ENCODE measurements at regions not wholly inside any gene's neighbourhood (a gene's known extent, or its start where the extent isn't known, plus 50 kb on each side); places are given as distances from the start of the nearest gene placed in this dataset.

- whole genome bisulfite sequencing = 80% methylated on average over 6 of the region's 6 CpGs
- Histone ChIP-seq H3K4me3 (ENCODE audit: low read depth, low read length) (no peak overlapping the region), H3K4me1 (ENCODE audit: insufficient read depth) (no peaks in the 10 kb centered on the region), H3K36me3 (ENCODE audit: insufficient read depth) (no peaks in the 10 kb centered on the region), H3K27ac (ENCODE audit: low read depth) (no peak overlapping the region)
- DNase-seq (ENCODE audit: extremely low spot score) = no peak
Measured at GRCh38 chr5:165134155-165134554, 1628.7 kb downstream of the MAT2B start.

- 72% methylated on average over 1 of the region's 1 CpG for WGBS
- Histone ChIP-seq H3K4me1 (ENCODE audit: insufficient read depth) (no peaks in the 10 kb centered on the region), H3K27ac (ENCODE audit: low read depth) (no peak overlapping the region), H3K4me3 (ENCODE audit: low read depth, low read length) (no peak overlapping the region), H3K36me3 (ENCODE audit: insufficient read depth) (no peaks in the 10 kb centered on the region)
- DNase-seq (ENCODE audit: extremely low spot score) = no peak
Measured at GRCh38 chr5:165135565-165135964, 1630.1 kb downstream of the MAT2B start.

GRCh38 chr5:165137701-165138100 lies 1632.3 kb downstream of the MAT2B start:
- 42% methylated on average over 2 of the region's 2 CpGs for WGBS
- Histone ChIP-seq H3K4me3 (ENCODE audit: low read depth, low read length) (no peak overlapping the region), H3K36me3 (ENCODE audit: insufficient read depth) (no peaks in the 10 kb centered on the region), H3K4me1 (ENCODE audit: insufficient read depth) (no peaks in the 10 kb centered on the region), H3K27ac (ENCODE audit: low read depth) (no peak overlapping the region)
- DNase-seq (ENCODE audit: extremely low spot score) = no peak

DNA sequence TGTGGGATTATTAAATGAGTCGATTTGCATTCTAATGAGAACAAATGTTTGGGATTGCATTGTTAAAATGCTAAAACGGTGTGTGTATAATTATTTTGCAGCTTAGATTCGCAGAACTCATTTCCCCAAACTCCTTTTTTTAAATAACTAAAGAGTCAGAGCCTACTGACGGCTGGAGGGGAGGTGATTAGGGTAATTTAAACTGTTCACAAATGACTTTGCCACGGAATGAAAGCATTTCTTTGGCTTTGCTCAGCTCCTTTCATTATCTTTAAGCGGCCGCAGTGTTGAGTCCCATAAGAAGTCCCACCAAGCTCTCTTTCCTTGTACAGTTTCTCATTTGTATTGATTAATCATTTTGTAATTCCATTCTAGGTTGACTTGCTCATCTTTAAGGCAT lies 1632.8 kb downstream of the MAT2B start:
- WGBS = 42% methylated on average over 7 of the region's 7 CpGs
- Histone ChIP-seq H3K36me3 (ENCODE audit: insufficient read depth) (no peaks in the 10 kb centered on the region), H3K4me1 (ENCODE audit: insufficient read depth) (no peaks in the 10 kb centered on the region), H3K27ac (ENCODE audit: low read depth) (no peak overlapping the region), H3K4me3 (ENCODE audit: low read depth, low read length) (no peak overlapping the region)
- no peak for DNase-seq (ENCODE audit: extremely low spot score)

DNA sequence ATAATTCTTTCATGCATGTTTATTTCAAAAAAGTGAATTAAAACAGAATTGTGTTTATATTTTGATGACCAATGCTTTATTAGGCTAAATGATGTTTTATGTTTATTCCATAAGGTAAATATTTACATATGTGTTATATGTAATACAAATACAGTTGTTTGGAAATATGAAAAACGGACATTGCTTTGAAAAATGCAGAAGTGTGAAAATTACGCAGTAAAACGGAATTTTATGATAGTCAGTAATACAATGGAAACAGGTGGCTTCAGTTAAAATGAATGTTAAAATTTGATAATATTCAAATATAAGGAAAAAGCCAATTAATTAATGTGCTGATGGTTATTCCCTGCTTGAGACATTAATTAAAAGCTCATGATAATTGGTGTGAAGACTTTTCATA lies 1633.8 kb downstream of the MAT2B start:
- Histone ChIP-seq H3K36me3 (ENCODE audit: insufficient read depth) (no peaks in the 10 kb centered on the region), H3K4me3 (ENCODE audit: low read depth, low read length) (no peak overlapping the region), H3K27ac (ENCODE audit: low read depth) (no peak overlapping the region), H3K4me1 (ENCODE audit: insufficient read depth) (no peaks in the 10 kb centered on the region)
- DNase-seq (ENCODE audit: extremely low spot score) = no peak
- WGBS = 78% methylated on average over 3 of the region's 3 CpGs

DNA sequence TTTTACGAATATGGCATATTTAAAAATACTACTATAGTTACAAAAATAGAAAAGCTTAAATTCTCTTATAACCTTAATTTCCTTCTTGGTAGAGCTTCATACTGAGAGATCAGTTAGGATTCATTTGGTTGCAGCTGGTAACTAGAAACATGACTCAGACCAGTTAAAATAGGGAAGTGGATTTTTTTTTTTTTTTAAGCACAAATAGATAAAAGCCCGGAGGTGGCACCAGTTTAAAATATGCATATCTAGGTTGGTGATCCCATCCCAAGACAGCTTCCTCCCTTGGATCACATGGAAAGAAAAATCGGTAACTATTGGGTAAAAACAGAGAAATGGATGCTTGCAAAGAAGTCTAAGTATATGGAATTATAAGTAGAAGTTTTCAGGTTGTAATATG lies 1634.3 kb downstream of the MAT2B start:
- DNase-seq (ENCODE audit: extremely low spot score) = no peak
- H3K4me1 ChIP-seq (ENCODE audit: insufficient read depth) = no peaks in the 10 kb centered on the region
- WGBS = 69% methylated on average over 3 of the region's 3 CpGs
- H3K4me3 ChIP-seq (ENCODE audit: low read depth, low read length) = no peak overlapping the region
- no peaks in the 10 kb centered on the region for H3K36me3 ChIP-seq (ENCODE audit: insufficient read depth)
- no peak overlapping the region for H3K27ac ChIP-seq (ENCODE audit: low read depth)

- Histone ChIP-seq H3K4me3 (ENCODE audit: low read depth, low read length) (no peak overlapping the region), H3K36me3 (ENCODE audit: insufficient read depth) (no peaks in the 10 kb centered on the region), H3K4me1 (ENCODE audit: insufficient read depth) (no peaks in the 10 kb centered on the region), H3K27ac (ENCODE audit: low read depth) (no peak overlapping the region)
- WGBS = 38% methylated on average over 4 of the region's 4 CpGs
- DNase-seq (ENCODE audit: extremely low spot score) = no peak
Measured at GRCh38 chr5:165143741-165144140, 1638.3 kb downstream of the MAT2B start.

- 71% methylated on average over 1 of the region's 1 CpG for WGBS
- no peak overlapping the region for H3K4me3 ChIP-seq (ENCODE audit: low read depth, low read length)
- H3K4me1 ChIP-seq (ENCODE audit: insufficient read depth) = no peaks in the 10 kb centered on the region
- no peak for DNase-seq (ENCODE audit: extremely low spot score)
- no peaks in the 10 kb centered on the region for H3K36me3 ChIP-seq (ENCODE audit: insufficient read depth)
- no peak overlapping the region for H3K27ac ChIP-seq (ENCODE audit: low read depth)
Measured at GRCh38 chr5:165149431-165149830, 1644.0 kb downstream of the MAT2B start.

DNA sequence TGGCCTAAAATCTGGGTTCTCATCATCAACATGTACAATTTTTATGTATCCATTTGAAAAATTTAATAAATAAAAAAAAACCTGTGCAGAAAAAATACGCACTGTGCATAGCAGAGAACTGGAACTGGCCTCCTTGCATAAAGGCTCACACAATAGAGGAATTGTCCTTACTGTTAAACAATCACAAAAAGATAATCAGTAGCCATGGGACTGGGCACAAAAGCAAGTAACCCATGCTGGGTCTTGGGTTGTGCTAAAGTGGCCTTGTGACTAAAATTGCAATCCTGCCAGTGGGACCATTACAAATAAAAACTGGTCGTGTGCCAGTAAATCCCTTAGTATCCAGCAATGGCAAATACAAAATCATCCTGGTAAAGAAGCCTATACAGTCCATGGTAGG lies 1646.6 kb downstream of the MAT2B start:
- 87% methylated on average over 2 of the region's 2 CpGs for WGBS
- Histone ChIP-seq H3K36me3 (ENCODE audit: insufficient read depth) (no peaks in the 10 kb centered on the region), H3K4me3 (ENCODE audit: low read depth, low read length) (no peak overlapping the region), H3K27ac (ENCODE audit: low read depth) (no peak overlapping the region), H3K4me1 (ENCODE audit: insufficient read depth) (no peaks in the 10 kb centered on the region)
- DNase-seq (ENCODE audit: extremely low spot score) = no peak

DNA sequence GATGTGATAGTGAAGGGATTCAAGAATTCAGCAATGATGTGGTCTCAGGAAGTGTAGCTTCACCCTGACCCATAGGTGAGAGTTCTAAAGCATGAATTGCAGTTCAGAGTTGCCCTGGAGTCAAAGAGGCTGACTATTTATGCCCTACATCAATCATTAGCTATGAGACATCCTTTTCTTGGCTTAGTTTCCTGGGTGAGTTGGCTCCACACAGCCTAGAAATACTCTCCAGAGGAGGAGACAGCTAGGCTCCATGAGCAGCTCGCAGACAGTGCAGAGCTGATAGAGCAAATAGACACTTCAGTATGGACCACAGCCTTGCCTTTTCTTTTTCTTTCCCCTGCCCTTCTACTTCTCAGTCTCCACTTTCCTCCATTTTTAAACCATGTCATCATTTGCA lies 1651.8 kb downstream of the MAT2B start:
- Histone ChIP-seq H3K4me1 (ENCODE audit: insufficient read depth) (no peaks in the 10 kb centered on the region), H3K36me3 (ENCODE audit: insufficient read depth) (no peaks in the 10 kb centered on the region), H3K4me3 (ENCODE audit: low read depth, low read length) (no peak overlapping the region), H3K27ac (ENCODE audit: low read depth) (no peak overlapping the region)
- 84% methylated on average over 1 of the region's 1 CpG for WGBS
- no peak for DNase-seq (ENCODE audit: extremely low spot score)

GRCh38 chr5:165161204-165161603 lies 1655.8 kb downstream of the MAT2B start:
- Histone ChIP-seq H3K27ac (ENCODE audit: low read depth) (no peak overlapping the region), H3K36me3 (ENCODE audit: insufficient read depth) (no peaks in the 10 kb centered on the region), H3K4me3 (ENCODE audit: low read depth, low read length) (no peak overlapping the region), H3K4me1 (ENCODE audit: insufficient read depth) (no peaks in the 10 kb centered on the region)
- WGBS = 90% methylated on average over 6 of the region's 6 CpGs
- DNase-seq (ENCODE audit: extremely low spot score) = no peak

- no peak overlapping the region for H3K4me3 ChIP-seq (ENCODE audit: low read depth, low read length)
- 48% methylated on average over 2 of the region's 2 CpGs for WGBS
Measured at GRCh38 chr5:165163861-165164260, 1658.4 kb downstream of the MAT2B start.

GRCh38 chr5:165173651-165174050 lies 1668.2 kb downstream of the MAT2B start:
- no peak overlapping the region for H3K27ac ChIP-seq (ENCODE audit: low read depth)
- WGBS = 86% methylated on average over 2 of the region's 2 CpGs
- DNase-seq (ENCODE audit: extremely low spot score) = no peak

More at GRCh38 chr5:165163861-165164260, 1658.4 kb downstream of the MAT2B start:
- no peak for DNase-seq (ENCODE audit: extremely low spot score)
- no peak overlapping the region for H3K27ac ChIP-seq (ENCODE audit: low read depth)
- no peaks in the 10 kb centered on the region for H3K4me1 ChIP-seq (ENCODE audit: insufficient read depth)
- H3K36me3 ChIP-seq (ENCODE audit: insufficient read depth) = no peaks in the 10 kb centered on the region

DNA sequence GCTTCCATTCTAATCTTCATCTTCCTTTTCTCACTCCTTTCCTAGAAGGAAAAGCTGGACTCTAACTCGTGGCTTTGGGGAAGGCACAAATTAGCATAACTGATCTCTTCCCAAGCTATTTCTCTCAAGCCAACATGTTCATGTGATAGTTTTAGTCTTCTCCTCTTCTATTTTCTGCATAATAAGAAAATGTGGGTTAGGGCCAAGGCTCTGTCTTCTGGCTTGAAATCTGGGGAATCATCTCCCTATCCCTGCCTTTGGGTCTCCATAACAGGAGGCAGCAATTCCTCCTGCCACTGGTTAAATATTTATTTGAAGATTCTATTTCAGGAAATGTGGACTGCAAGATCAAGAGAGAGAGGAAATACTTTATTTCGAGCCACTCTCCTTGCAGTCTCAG lies 1669.6 kb downstream of the MAT2B start:
- WGBS = 31% methylated on average over 2 of the region's 2 CpGs
- H3K36me3 ChIP-seq (ENCODE audit: insufficient read depth) = no peaks in the 10 kb centered on the region
- no peak overlapping the region for H3K4me3 ChIP-seq (ENCODE audit: low read depth, low read length)
- DNase-seq (ENCODE audit: extremely low spot score) = no peak
- no peak overlapping the region for H3K27ac ChIP-seq (ENCODE audit: low read depth)
- H3K4me1 ChIP-seq (ENCODE audit: insufficient read depth) = no peaks in the 10 kb centered on the region

More at GRCh38 chr5:165173651-165174050, 1668.2 kb downstream of the MAT2B start:
- no peaks in the 10 kb centered on the region for H3K4me1 ChIP-seq (ENCODE audit: insufficient read depth)
- no peaks in the 10 kb centered on the region for H3K36me3 ChIP-seq (ENCODE audit: insufficient read depth)
- no peak overlapping the region for H3K4me3 ChIP-seq (ENCODE audit: low read depth, low read length)

DNA sequence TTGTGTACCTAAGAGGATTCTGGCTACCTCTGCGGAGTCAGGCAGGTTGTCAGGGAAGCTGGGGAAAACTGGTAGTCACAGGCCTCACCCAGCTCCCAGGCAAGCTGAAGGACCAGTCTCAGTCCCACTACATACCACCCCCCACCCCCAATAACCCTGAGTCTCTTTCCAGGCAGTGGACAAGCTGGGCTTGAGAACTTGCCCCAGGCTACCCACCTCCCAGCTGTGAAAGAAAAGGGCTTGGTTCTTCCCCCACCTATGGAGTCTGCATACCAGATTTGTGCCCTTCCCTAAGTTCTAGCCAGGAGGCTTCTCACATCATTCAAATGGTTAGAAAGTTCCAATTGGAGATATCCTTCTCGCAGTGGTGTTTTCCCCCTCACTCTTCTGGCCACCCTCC lies 1678.8 kb downstream of the MAT2B start:
- H3K27ac ChIP-seq (ENCODE audit: low read depth) = no peak overlapping the region
- no peak overlapping the region for H3K4me3 ChIP-seq (ENCODE audit: low read depth, low read length)
- DNase-seq (ENCODE audit: extremely low spot score) = no peak
- no peaks in the 10 kb centered on the region for H3K36me3 ChIP-seq (ENCODE audit: insufficient read depth)
- no peaks in the 10 kb centered on the region for H3K4me1 ChIP-seq (ENCODE audit: insufficient read depth)
- WGBS = 97% methylated on average over 2 of the region's 2 CpGs
